ENCODE measurements at regions not wholly inside any gene's neighbourhood (a gene's known extent, or its start where the extent isn't known, plus 50 kb on each side); places are given as distances from the start of the nearest gene placed in this dataset.

DNA sequence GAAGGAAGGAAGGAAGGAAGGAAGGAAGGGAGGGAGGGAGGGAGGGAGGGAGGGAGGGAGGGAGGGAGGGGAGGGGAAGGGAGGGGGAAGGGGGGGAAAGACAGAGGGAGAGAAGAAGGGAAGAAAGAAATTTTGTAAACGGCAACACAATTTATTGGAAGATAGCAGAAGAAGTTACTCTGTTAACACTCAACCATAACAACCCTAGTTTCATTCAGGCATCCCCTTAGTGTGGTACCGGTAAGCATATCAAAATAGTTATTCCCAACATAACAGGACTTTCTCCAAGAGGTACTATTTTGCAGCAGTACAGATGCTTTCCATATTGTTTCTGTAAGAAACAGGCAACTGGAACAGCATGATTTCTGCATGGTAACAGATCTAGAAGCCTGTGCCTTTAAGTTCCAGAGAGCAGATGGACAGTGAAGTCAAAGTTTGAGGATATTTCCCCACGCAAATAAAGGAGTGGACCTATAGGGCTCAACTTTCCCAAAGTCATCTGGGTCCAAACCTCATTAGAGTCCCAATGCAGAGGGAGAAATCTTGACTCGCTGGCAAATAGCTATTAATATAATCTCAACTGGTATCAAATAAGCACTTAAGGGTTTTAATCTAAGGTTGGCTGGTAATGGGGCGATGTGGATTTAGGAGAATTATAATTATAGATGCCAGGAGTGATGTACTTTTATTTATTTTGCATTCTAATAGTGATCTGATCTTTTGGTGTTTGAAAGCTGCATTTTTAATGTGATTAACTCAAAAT is 69.4 kb downstream of the TENT5A start:
- Histone ChIP-seq H3K36me3 (ENCODE audit: insufficient read depth, low read length) (no peaks in the 10 kb centered on the region), H3K9ac (ENCODE audit: low read length) (no peak overlapping the region), H4K20me1 (ENCODE audit: insufficient read depth) (no peaks in the 10 kb centered on the region), H3K4me3 (ENCODE audit: low read length) (no peak overlapping the region), H3K27me3 (ENCODE audit: insufficient read depth, low read depth, low read length) (no peaks in the 10 kb centered on the region), H2AFZ (ENCODE audit: low read depth, low read length) (no peak overlapping the region), H3K4me2 (ENCODE audit: low read length) (no peak overlapping the region), H3K9me2 (ENCODE audit: insufficient read depth, low read length) (no peaks in the 10 kb centered on the region), H3F3A (ENCODE audit: insufficient read depth, low read length, poor library complexity, severe bottlenecking) (no peaks in the 10 kb centered on the region), H3K27ac (ENCODE audit: low read length) (no peak overlapping the region), H3K9me3 (ENCODE audit: low read length) (no peaks in the 10 kb centered on the region), H3K79me2 (replicated peaks; ENCODE audit: insufficient read depth, low read length) (no peaks in the 10 kb centered on the region)
- no peak for TF ChIP-seq RAD21 (conservative IDR thresholded peaks at IDR 0.05)

DNA sequence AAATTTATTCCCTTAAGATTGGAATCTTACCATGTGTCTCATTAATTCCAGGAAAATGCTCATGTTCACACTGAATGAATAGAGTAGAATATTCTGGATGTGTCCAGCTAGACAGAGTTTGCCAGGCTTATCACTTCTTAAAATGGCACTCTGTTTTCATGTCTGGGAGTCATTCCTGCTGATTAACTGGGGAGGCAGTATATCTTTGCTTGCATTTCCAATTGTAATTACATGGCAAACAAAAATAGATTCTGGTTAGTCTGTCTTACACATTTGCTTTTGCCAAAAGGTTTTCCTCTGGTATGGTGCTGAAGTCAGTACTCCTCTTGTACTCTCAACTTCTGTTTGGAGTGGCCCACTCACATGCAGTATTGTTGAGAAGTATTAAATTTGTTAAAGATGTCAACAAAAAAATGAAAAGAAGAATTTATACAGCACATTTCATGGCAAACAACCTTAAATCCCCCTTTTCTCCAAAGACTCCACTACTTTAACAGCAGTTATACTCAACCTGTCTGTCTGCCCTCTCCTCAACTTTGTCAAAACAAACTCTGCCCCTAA is 70.2 kb downstream of the TENT5A start:
- no peaks in the 10 kb centered on the region for H4K20me1 ChIP-seq (ENCODE audit: insufficient read depth)
- no peaks in the 10 kb centered on the region for H3K9me3 ChIP-seq (ENCODE audit: low read length)
- H3K4me2 ChIP-seq (ENCODE audit: low read length), result no peak overlapping the region
- no peak overlapping the region for H3K9ac ChIP-seq (ENCODE audit: low read length)
- no peak overlapping the region for H2AFZ ChIP-seq (ENCODE audit: low read depth, low read length)
- H3K4me3 ChIP-seq (ENCODE audit: low read length), result no peak overlapping the region
- no peaks in the 10 kb centered on the region for H3K36me3 ChIP-seq (ENCODE audit: insufficient read depth, low read length)
- no peaks in the 10 kb centered on the region for H3K27me3 ChIP-seq (ENCODE audit: insufficient read depth, low read depth, low read length)
- TF ChIP-seq RAD21 (conservative IDR thresholded peaks at IDR 0.05) (no peak), MXI1 (conservative IDR thresholded peaks at IDR 0.05; ENCODE audit: poor library complexity, severe bottlenecking) (no peak), TAF1 (IDR thresholded peaks at IDR 0.05; ENCODE audit: low read depth) (no peak), EP300 (conservative IDR thresholded peaks at IDR 0.05; ENCODE audit: poor library complexity, severe bottlenecking) (no peak), POLR2AphosphoS5 (IDR thresholded peaks at IDR 0.05) (no peak), SMC3 (conservative IDR thresholded peaks at IDR 0.05; ENCODE audit: poor library complexity) (no peak), EZH2 (IDR thresholded peaks at IDR 0.05; ENCODE audit: borderline replicate concordance, insufficient read depth, low read length, poor library complexity, severe bottlenecking) (no peak)
- TF ChIP-seq, protein P1, sequence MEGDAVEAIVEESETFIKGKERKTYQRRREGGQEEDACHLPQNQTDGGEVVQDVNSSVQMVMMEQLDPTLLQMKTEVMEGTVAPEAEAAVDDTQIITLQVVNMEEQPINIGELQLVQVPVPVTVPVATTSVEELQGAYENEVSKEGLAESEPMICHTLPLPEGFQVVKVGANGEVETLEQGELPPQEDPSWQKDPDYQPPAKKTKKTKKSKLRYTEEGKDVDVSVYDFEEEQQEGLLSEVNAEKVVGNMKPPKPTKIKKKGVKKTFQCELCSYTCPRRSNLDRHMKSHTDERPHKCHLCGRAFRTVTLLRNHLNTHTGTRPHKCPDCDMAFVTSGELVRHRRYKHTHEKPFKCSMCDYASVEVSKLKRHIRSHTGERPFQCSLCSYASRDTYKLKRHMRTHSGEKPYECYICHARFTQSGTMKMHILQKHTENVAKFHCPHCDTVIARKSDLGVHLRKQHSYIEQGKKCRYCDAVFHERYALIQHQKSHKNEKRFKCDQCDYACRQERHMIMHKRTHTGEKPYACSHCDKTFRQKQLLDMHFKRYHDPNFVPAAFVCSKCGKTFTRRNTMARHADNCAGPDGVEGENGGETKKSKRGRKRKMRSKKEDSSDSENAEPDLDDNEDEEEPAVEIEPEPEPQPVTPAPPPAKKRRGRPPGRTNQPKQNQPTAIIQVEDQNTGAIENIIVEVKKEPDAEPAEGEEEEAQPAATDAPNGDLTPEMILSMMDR (IDR thresholded peaks at IDR 0.05; ENCODE audit: poor library complexity, severe bottlenecking), result no peak
- TF ChIP-seq, protein P2, sequence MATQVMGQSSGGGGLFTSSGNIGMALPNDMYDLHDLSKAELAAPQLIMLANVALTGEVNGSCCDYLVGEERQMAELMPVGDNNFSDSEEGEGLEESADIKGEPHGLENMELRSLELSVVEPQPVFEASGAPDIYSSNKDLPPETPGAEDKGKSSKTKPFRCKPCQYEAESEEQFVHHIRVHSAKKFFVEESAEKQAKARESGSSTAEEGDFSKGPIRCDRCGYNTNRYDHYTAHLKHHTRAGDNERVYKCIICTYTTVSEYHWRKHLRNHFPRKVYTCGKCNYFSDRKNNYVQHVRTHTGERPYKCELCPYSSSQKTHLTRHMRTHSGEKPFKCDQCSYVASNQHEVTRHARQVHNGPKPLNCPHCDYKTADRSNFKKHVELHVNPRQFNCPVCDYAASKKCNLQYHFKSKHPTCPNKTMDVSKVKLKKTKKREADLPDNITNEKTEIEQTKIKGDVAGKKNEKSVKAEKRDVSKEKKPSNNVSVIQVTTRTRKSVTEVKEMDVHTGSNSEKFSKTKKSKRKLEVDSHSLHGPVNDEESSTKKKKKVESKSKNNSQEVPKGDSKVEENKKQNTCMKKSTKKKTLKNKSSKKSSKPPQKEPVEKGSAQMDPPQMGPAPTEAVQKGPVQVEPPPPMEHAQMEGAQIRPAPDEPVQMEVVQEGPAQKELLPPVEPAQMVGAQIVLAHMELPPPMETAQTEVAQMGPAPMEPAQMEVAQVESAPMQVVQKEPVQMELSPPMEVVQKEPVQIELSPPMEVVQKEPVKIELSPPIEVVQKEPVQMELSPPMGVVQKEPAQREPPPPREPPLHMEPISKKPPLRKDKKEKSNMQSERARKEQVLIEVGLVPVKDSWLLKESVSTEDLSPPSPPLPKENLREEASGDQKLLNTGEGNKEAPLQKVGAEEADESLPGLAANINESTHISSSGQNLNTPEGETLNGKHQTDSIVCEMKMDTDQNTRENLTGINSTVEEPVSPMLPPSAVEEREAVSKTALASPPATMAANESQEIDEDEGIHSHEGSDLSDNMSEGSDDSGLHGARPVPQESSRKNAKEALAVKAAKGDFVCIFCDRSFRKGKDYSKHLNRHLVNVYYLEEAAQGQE (IDR thresholded peaks at IDR 0.05; ENCODE audit: borderline replicate concordance), result no peak
- H3K27ac ChIP-seq (ENCODE audit: low read length), result no peak overlapping the region
- no peaks in the 10 kb centered on the region for H3F3A ChIP-seq (ENCODE audit: insufficient read depth, low read length, poor library complexity, severe bottlenecking)
- H3K9me2 ChIP-seq (ENCODE audit: insufficient read depth, low read length), result no peaks in the 10 kb centered on the region
- no peaks in the 10 kb centered on the region for H3K79me2 ChIP-seq (replicated peaks; ENCODE audit: insufficient read depth, low read length)
